HG03060 (cell line): ENCODE measurements at regions not wholly inside any gene's neighbourhood (a gene's known extent, or its start where the extent isn't known, plus 50 kb on each side); places are given as distances from the start of the nearest gene placed in this dataset.

Source experiments
- ATAC-seq: cut with Tn5 transposase; IDR thresholded peaks from one replicate; pipeline ENCODE4 v1.9.1; 2021; ENCODE audit warnings: low read depth, moderate number of reproducible peaks; ENCODE audit not compliant: unreplicated experiment

- ATAC-seq, result no peak
Observed at GRCh38 chr10:3528271-3528670, 256.7 kb downstream of the KLF6 start.

- no peak for ATAC-seq
Observed at GRCh38 chr10:3527869-3528268, 257.1 kb downstream of the KLF6 start.

- no peak for ATAC-seq
Observed at GRCh38 chr10:3526727-3527501, 258.1 kb downstream of the KLF6 start.

GRCh38 chr10:3525832-3526449, 259.1 kb downstream of the KLF6 start:
- no peak for ATAC-seq

- no peak for ATAC-seq
Observed at GRCh38 chr10:3524086-3524960, 260.7 kb downstream of the KLF6 start.

GRCh38 chr10:3523309-3524050, 261.5 kb downstream of the KLF6 start:
- no peak for ATAC-seq

- no peak for ATAC-seq
Observed at GRCh38 chr10:3516923-3517255, 268.1 kb downstream of the KLF6 start.

- ATAC-seq, result no peak
Observed at GRCh38 chr10:3516234-3516922, 268.6 kb downstream of the KLF6 start.

- ATAC-seq, result no peak
Observed at GRCh38 chr10:3514691-3515090, 270.3 kb downstream of the KLF6 start.

GRCh38 chr10:3512263-3512662, 272.7 kb downstream of the KLF6 start:
- ATAC-seq, result no peak

GRCh38 chr10:3511483-3511882, 273.5 kb downstream of the KLF6 start:
- ATAC-seq, result no peak

- ATAC-seq, result no peak
Observed at GRCh38 chr10:3510741-3511140, 274.3 kb downstream of the KLF6 start.

GRCh38 chr10:3509355-3509754, 275.7 kb downstream of the KLF6 start:
- no peak for ATAC-seq

GRCh38 chr10:3503299-3503698, 281.7 kb downstream of the KLF6 start:
- no peak for ATAC-seq

GRCh38 chr10:3502673-3503072, 282.3 kb downstream of the KLF6 start:
- ATAC-seq, result no peak

GRCh38 chr10:3500408-3500856, 284.6 kb downstream of the KLF6 start:
- no peak for ATAC-seq

- ATAC-seq, result no peak
Observed at GRCh38 chr10:3499120-3499519, 285.9 kb downstream of the KLF6 start.

- no peak for ATAC-seq
Observed at GRCh38 chr10:3497581-3497980, 287.4 kb downstream of the KLF6 start.

- ATAC-seq, result no peak
Observed at GRCh38 chr10:3496138-3496537, 288.9 kb downstream of the KLF6 start.

GRCh38 chr10:3495281-3495680, 289.7 kb downstream of the KLF6 start:
- no peak for ATAC-seq
